Small intestine (tissue), 7 donors: ENCODE measurements at regions not wholly inside any gene's neighbourhood (a gene's known extent, or its start where the extent isn't known, plus 50 kb on each side); places are given as distances from the start of the nearest gene placed in this dataset.
A peak's percentile ranks its signal among the peaks of the same experiment; 100 is the strongest.
"Not testable (repeated sequence)": the region's sequence is repeated elsewhere in the genome, so short reads cannot be mapped to it uniquely, and the experiment has no call there.

Experiments
- DNase-seq, 2 donors: peaks; one replicate each; pipeline versions ENCODE4 v3.0.0 to v3.0.0-alpha.2; 2013
- FAIRE-seq: peaks from 2 replicates; lab custom pipeline; 2012; peaks lifted over from hg19 to GRCh38; lab: Jason Lieb, UNC
- H3K27ac ChIP-seq, 3 donors: one replicate each; pipeline ENCODE4 v1.5.1; 2013; ENCODE audit warnings: low read length in 2 of 3, mild to moderate bottlenecking in 2 of 3, control low read depth in 1 of 3, inconsistent platforms in 1 of 3, low read depth in 1 of 3, moderate library complexity in 1 of 3
- H3K27me3 ChIP-seq, 3 donors: one replicate each; pipeline ENCODE4 v1.6.1; 2013; ENCODE audit warnings: low read length in 3 of 3, inconsistent platforms in 1 of 3; ENCODE audit not compliant: control insufficient read depth in 3 of 3, insufficient read depth in 3 of 3
- H3K36me3 ChIP-seq, 3 donors: one replicate each; pipeline ENCODE4 v1.6.1; 2013; ENCODE audit warnings: low read length in 3 of 3, inconsistent platforms in 1 of 3, low read depth in 1 of 3, mild to moderate bottlenecking in 1 of 3, moderate library complexity in 1 of 3; ENCODE audit not compliant: control insufficient read depth in 3 of 3, insufficient read depth in 2 of 3
- H3K4me1 ChIP-seq, 3 donors: one replicate each; pipeline ENCODE4 v1.6.1; 2013; ENCODE audit warnings: low read length in 2 of 3, inconsistent platforms in 1 of 3, low read depth in 1 of 3, mild to moderate bottlenecking in 1 of 3, moderate library complexity in 1 of 3; ENCODE audit not compliant: control insufficient read depth in 3 of 3, insufficient read depth in 2 of 3
- H3K4me3 ChIP-seq, 3 donors: one replicate each; pipeline ENCODE4 v1.5.1; 2013; ENCODE audit warnings: low read length in 3 of 3, control low read depth in 1 of 3, inconsistent platforms in 1 of 3, low read depth in 1 of 3, mild to moderate bottlenecking in 1 of 3, moderate library complexity in 1 of 3
- H3K9me3 ChIP-seq, 2 donors: one replicate each; pipeline ENCODE4 v1.6.1; 2013; ENCODE audit warnings: low read depth in 1 of 2, low read length in 1 of 2; ENCODE audit not compliant: control insufficient read depth in 2 of 2, insufficient read depth in 1 of 2
- WGBS, 3 donors: extraction: QIAGEN DNeasy Blood & Tissue Kit; methylation state at CpG; one replicate each; pipeline ENCODE4 v1.1.7; 2013; 5-methylcytosine and 5-hydroxymethylcytosine counted together
- donor health status: healthy with polysubstance abuse.
- donor health status: control.
- donor health status: control.
- donor health status: Bipolar disorder and iron deficiency.
- donor health status: healthy.

GRCh38 chr12:93239789-93240188 is 137.9 kb upstream of the NUDT4 start:
- Histone ChIP-seq H3K4me1 (peaks cover 3 to 22% (median 5%) of the 10 kb centered on the region in 3 donors), H3K9me3 (peaks cover 0 to 41% of the 10 kb centered on the region in 2 donors)
- not testable (repeated sequence) for H3K27me3 ChIP-seq, FAIRE-seq, H3K27ac ChIP-seq, H3K36me3 ChIP-seq, DNase-seq, H3K4me3 ChIP-seq
- WGBS, 3 donors: 93 to 96% (median 95%) methylated on average over 2 of the region's 2 CpGs

DNA sequence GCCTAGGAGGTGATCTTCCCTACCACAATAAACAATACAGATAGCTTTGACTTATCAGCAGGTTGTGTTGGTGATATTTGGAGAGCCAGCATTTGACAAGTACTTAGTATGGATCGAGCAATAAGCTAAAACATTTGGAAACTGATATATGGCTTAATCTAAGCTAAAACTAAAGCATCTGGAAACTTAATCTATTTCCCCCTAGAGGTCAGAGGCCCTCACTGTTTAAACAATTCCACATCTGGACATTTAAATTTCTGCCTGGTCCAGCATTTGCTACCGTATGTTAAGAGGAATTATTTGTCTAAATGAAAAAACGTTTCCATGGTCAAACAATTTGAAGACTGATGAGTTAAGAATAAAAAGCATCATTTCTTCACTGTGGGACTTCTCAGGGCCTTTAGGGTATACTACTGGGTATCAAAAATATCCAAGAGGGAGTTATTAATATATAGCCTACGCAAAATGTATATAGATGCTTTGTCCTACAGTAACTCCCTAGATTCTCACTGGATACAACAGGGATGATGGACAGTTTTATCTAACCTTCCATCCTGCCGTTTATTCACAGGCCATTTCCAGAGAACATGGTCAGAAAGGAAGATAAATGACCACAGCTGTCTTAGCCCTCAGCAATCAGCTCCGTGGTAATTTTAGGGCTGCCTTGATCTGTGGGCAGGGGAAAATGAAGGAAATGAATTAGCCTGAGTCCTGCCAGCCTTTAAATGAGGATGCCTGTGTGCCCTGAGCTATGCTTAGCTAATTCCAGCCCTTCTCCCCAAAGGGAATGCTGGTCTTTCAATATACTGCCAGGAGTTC is 135.4 kb upstream of the NUDT4 start:
- no peak for FAIRE-seq
- WGBS, 3 donors: 66 to 79% (median 72%) methylated on average over 6 of the region's 6 CpGs
- Histone ChIP-seq H3K4me1 (peaks cover 3 to 25% (median 5%) of the 10 kb centered on the region in 3 donors), H3K27ac (no peak overlapping the region), H3K36me3 (no peaks in the 10 kb centered on the region), H3K4me3 (no peak overlapping the region), H3K9me3 (peaks cover 0 to 24% of the 10 kb centered on the region in 2 donors), H3K27me3 (no peaks in the 10 kb centered on the region)
- DNase-seq: no peak

DNA sequence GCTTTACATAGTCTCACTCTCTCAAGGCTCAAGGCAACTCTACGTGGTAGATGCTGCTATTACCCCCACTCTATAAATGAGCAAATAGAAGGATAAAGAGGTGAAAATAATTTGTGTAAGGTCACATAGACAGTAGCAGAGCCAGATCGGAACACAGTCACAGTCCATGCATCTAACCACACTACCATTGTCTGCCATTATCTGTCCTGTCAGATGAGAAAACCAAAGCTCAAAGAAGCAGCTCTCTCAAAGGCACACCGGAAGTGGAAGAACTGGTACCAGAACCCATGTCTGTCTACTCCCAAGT is 134.4 kb upstream of the NUDT4 start:
- DNase-seq (peak in 1 of 2 donors; percentile 19), FAIRE-seq (no peak)
- Histone ChIP-seq H3K4me3 (no peak overlapping the region), H3K27ac (peak overlapping the region in 2 of 3 donors; percentile 33 to 80), H3K4me1 (peaks cover 3 to 25% (median 5%) of the 10 kb centered on the region in 3 donors), H3K9me3 (peaks cover 0 to 14% of the 10 kb centered on the region in 2 donors), H3K27me3 (no peaks in the 10 kb centered on the region), H3K36me3 (no peaks in the 10 kb centered on the region)
- WGBS, 3 donors: 84 to 87% (median 84%) methylated on average over 3 of the region's 3 CpGs

DNA sequence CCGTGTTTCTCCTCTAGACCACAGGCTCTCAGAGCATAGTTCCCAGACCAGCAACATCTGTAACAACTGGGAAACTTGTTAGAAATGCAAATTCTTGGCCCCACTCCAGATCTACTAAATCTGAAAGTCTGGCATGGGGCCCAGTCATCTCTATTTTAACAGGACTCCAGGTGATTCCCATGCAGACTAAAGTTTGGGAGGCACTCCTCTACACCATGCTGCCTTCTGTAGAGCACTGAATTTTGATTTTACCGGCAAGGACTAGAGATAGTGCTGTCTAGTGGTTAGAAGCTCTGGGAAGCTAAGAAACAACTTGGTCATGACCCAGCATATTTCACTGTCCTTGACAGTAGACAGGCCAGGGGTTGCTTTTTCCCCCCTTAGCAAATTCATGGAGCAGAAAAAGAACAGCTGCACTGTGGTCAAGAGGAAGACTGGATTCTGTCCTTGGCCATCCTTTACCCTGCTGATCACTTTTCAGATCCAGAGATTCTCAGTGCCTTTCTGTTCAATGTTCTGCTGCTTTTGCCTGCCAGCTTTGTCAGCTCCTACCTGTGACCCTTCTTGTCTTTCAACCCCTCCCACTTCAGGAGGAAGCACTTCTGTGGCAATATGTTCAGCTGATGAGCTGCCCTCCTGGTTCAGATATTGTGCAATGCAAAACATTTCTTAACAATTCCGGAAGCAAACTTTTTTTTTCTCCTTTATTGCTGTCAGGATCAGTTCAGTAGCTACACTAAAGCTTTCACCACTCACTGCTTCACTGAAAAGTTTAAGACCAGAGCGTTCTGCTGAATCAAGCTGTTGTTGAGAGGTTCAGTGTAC is 133.8 kb upstream of the NUDT4 start:
- no peaks in the 10 kb centered on the region for H3K36me3 ChIP-seq
- 26 to 36% (median 28%) methylated on average over 4 of the region's 4 CpGs for WGBS, 3 donors
- no peaks in the 10 kb centered on the region for H3K27me3 ChIP-seq
- H3K9me3 ChIP-seq: peaks cover 0 to 9% of the 10 kb centered on the region in 2 donors
- H3K27ac ChIP-seq: peak overlapping the region; percentile 33 to 80 (median 60)
- FAIRE-seq (no peak), DNase-seq (peak; percentile 84 to 91)
- H3K4me3 ChIP-seq: no peak overlapping the region
- H3K4me1 ChIP-seq: peaks cover 3 to 25% (median 5%) of the 10 kb centered on the region in 3 donors

DNA sequence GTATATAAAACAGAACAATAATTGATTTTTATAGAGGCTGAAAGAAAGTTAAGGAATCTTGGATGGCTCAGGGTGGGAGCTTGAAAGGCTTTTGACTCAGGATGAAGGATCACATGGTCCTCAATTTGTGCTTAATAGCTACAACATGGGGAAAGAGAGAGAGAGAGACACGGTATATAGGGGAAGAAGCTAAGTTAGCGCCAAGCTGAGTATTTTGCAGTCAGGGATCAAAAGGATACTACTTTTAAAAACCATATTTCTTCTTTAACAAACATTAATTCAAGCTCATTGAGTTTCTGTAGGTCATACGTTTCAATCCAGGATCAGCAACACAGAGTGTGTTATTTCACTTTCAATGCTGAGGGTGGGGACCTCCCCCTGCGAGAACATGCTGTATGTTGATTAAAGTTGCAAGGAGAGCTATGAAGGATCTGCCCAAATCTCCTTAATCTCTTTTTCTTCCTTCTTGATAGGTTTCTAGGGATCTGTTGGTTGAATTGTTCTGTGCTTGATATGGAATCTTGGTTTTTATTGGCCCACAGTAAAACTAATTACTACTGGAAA is 133.1 kb upstream of the NUDT4 start:
- FAIRE-seq (no peak), DNase-seq (no peak)
- Histone ChIP-seq H3K36me3 (no peaks in the 10 kb centered on the region), H3K27me3 (no peaks in the 10 kb centered on the region), H3K27ac (peak overlapping the region; percentile 46 to 60 (median 55)), H3K4me1 (peaks cover 3 to 25% (median 5%) of the 10 kb centered on the region in 3 donors), H3K9me3 (peaks cover 0 to 5% of the 10 kb centered on the region in 2 donors), H3K4me3 (no peak overlapping the region)
- 70 to 89% (median 72%) methylated on average over 4 of the region's 4 CpGs for WGBS, 3 donors

DNA sequence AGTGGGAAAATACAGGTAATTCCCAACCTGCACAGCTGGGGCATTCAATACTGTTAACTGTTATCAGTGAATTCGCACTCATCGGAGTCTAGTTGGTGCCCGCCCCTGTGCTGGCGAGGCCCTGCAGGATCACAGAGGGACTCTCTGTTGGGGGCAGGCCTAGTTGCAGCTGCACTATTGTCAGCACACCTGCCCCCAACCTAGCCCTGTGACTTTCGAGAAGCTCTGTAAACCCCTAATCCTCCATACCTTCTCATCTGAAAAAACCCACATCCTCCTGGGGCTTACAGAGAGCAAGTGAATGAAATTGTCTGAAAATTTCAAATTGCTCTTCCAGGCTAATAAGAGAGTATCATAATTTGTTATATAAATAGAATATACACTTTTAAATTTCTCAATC is 132.2 kb upstream of the NUDT4 start:
- 69 to 74% (median 72%) methylated on average over 5 of the region's 5 CpGs for WGBS, 3 donors
- DNase-seq: peak in 1 of 2 donors; percentile 18
- H3K4me3 ChIP-seq: no peak overlapping the region
- no peaks in the 10 kb centered on the region for H3K36me3 ChIP-seq
- no peaks in the 10 kb centered on the region for H3K9me3 ChIP-seq
- no peak overlapping the region for H3K27ac ChIP-seq
- peaks cover 3 to 25% (median 5%) of the 10 kb centered on the region in 3 donors for H3K4me1 ChIP-seq
- no peak for FAIRE-seq
- no peaks in the 10 kb centered on the region for H3K27me3 ChIP-seq

GRCh38 chr12:93247313-93247991 is 130.3 kb upstream of the NUDT4 start:
- no peaks in the 10 kb centered on the region for H3K36me3 ChIP-seq
- no peaks in the 10 kb centered on the region for H3K9me3 ChIP-seq
- H3K4me1 ChIP-seq: peaks cover 3 to 25% (median 5%) of the 10 kb centered on the region in 3 donors
- FAIRE-seq (no peak), DNase-seq (no peak)
- 61 to 68% (median 67%) methylated on average over 6 of the region's 6 CpGs for WGBS, 3 donors
- no peak overlapping the region for H3K4me3 ChIP-seq
- no peak overlapping the region for H3K27ac ChIP-seq
- no peaks in the 10 kb centered on the region for H3K27me3 ChIP-seq

DNA sequence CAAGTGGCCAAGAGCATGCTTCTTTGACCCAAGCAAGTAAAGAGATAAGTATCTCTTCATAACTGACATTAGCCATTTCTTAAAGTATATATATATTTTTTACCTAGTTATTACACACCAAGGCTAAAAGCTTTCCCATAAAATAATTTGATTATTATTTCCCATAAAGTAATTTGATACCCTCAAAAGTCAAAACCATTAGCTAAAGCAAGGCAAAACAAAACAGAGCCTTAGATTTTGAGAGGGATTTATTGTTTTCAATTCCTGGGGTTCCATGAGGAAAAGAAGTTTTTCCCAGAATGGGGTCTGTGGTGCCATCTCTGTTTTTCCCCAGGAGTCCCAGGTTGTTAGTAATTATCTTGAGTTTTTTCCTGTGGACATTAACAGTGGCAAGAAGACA is 125.5 kb upstream of the NUDT4 start:
- Histone ChIP-seq H3K4me1 (no peaks in the 10 kb centered on the region), H3K27me3 (no peaks in the 10 kb centered on the region), H3K4me3 (no peak overlapping the region), H3K36me3 (no peaks in the 10 kb centered on the region), H3K27ac (no peak overlapping the region), H3K9me3 (peaks cover 3 to 24% of the 10 kb centered on the region in 2 donors)
- no peak for DNase-seq
- FAIRE-seq: no peak
